DOHH2 (cell line): ENCODE measurements at regions not wholly inside any gene's neighbourhood (a gene's known extent, or its start where the extent isn't known, plus 50 kb on each side); places are given as distances from the start of the nearest gene placed in this dataset.

Experiments
- H3F3A ChIP-seq: fragments of 200-600 bp; sonication (generic), shearing (Covaris generic); 2 replicates; pipeline ENCODE4 v1.6.0; 2016; ENCODE audit warnings: antibody characterized with exemption, mild to moderate bottlenecking; ENCODE audit not compliant: control insufficient read depth, insufficient read depth
- H3K27ac ChIP-seq: fragments of 200-600 bp; sonication (generic); 2 replicates; pipeline ENCODE4 v1.5.1; 2014; ENCODE audit warnings: low read depth, mild to moderate bottlenecking, low read length, moderate library complexity
- H3K27me3 ChIP-seq: fragments of 200-600 bp; sonication (generic); 2 replicates; pipeline ENCODE4 v1.6.1; 2014; ENCODE audit warnings: mild to moderate bottlenecking, low read length, mixed read lengths; ENCODE audit not compliant: control insufficient read depth
- H3K36me3 ChIP-seq: fragments of 200-600 bp; sonication (generic); 2 replicates; pipeline ENCODE4 v1.6.1; 2014; ENCODE audit warnings: mild to moderate bottlenecking, low read length, moderate library complexity, mixed read lengths; ENCODE audit not compliant: control insufficient read depth
- H3K4me1 ChIP-seq: fragments of 200-600 bp; sonication (generic); 2 replicates; pipeline ENCODE4 v1.6.1; 2014; ENCODE audit warnings: mild to moderate bottlenecking, low read length, mixed read lengths; ENCODE audit not compliant: control insufficient read depth
- H3K4me2 ChIP-seq: fragments of 200-600 bp; sonication (generic); 2 replicates; pipeline ENCODE4 v1.6.0; 2014; ENCODE audit warnings: mild to moderate bottlenecking, low read length, moderate library complexity
- H3K4me3 ChIP-seq: fragments of 200-600 bp; sonication (generic); 2 replicates; pipeline ENCODE4 v1.5.1; 2014; ENCODE audit warnings: mild to moderate bottlenecking, low read length, mixed read lengths
- H3K79me2 ChIP-seq: fragments of 200-600 bp; sonication (generic); 2 replicates; pipeline ENCODE4 v1.6.1; 2014; ENCODE audit warnings: mild to moderate bottlenecking, low read length, mixed read lengths; ENCODE audit not compliant: control insufficient read depth
- H3K9me2 ChIP-seq: fragments of 200-600 bp; sonication (generic); replicated peaks from 2 replicates; pipeline ENCODE4 v1.6.1; 2014; ENCODE audit warnings: mild to moderate bottlenecking, low read length, mixed read lengths; ENCODE audit not compliant: control insufficient read depth
- H3K9me3 ChIP-seq: fragments of 200-600 bp; sonication (generic); 2 replicates; pipeline ENCODE4 v1.6.1; 2014; ENCODE audit warnings: antibody characterized with exemption, low read length, mixed read lengths; ENCODE audit not compliant: control insufficient read depth, insufficient read depth
- H4K20me1 ChIP-seq: fragments of 200-600 bp; sonication (generic); 2 replicates; pipeline ENCODE4 v1.6.0; 2014; ENCODE audit warnings: low read depth, mild to moderate bottlenecking, antibody characterized with exemption, low read length, moderate library complexity; ENCODE audit not compliant: control insufficient read depth, insufficient read depth
- EZH2phosphoT487 ChIP-seq: fragments of 200-600 bp; sonication (generic); IDR thresholded peaks from 2 replicates; pipeline ENCODE4 v1.6.1; 2017; ENCODE audit warnings: borderline replicate concordance, mild to moderate bottlenecking, antibody characterized with exemption, low read length, moderate library complexity, mixed read lengths
- TF ChIP-seq, protein P1 (sequence below): fragments of 200-600 bp; sonication (generic); IDR thresholded peaks from one replicate; pipeline ENCODE4 v1.5.1; 2014; ENCODE audit warnings: antibody characterized with exemption, mild to moderate bottlenecking, low read depth, low read length; ENCODE audit not compliant: poor library complexity, severe bottlenecking

DNA sequence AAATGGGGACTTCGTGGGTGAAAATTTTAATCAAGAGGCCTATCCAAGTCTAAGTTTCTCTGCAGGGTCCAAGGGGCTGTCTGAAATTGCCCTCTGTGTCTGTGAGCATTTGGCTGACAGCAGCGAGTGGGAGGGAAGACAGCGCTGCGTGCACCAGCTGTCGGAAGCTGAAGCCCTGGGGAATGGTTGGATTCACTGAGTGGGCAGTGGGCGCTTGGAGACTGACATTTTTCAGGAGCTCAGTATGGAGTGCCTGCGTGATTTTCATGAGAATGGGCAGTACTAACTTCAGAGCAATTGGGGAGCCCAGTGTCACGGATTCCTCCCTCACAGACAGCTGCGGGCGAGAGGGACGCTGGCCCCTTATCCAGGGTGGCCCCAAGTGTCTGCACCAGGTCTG, 388.8 kb upstream of the B3GAT1 start:
- no peaks in the 10 kb centered on the region for H3K9me2 ChIP-seq
- H3K79me2 ChIP-seq: no peaks in the 10 kb centered on the region
- no peaks in the 10 kb centered on the region for H3K9me3 ChIP-seq
- no peak for TF ChIP-seq EZH2phosphoT487
- TF ChIP-seq, protein P1, sequence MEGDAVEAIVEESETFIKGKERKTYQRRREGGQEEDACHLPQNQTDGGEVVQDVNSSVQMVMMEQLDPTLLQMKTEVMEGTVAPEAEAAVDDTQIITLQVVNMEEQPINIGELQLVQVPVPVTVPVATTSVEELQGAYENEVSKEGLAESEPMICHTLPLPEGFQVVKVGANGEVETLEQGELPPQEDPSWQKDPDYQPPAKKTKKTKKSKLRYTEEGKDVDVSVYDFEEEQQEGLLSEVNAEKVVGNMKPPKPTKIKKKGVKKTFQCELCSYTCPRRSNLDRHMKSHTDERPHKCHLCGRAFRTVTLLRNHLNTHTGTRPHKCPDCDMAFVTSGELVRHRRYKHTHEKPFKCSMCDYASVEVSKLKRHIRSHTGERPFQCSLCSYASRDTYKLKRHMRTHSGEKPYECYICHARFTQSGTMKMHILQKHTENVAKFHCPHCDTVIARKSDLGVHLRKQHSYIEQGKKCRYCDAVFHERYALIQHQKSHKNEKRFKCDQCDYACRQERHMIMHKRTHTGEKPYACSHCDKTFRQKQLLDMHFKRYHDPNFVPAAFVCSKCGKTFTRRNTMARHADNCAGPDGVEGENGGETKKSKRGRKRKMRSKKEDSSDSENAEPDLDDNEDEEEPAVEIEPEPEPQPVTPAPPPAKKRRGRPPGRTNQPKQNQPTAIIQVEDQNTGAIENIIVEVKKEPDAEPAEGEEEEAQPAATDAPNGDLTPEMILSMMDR: no peak
- no peak overlapping the region for H3K4me2 ChIP-seq
- H3K4me1 ChIP-seq: no peaks in the 10 kb centered on the region
- H3K27ac ChIP-seq: no peak overlapping the region
- no peaks in the 10 kb centered on the region for H3F3A ChIP-seq
- H3K27me3 ChIP-seq: no peaks in the 10 kb centered on the region
- H3K36me3 ChIP-seq: no peaks in the 10 kb centered on the region
- no peaks in the 10 kb centered on the region for H4K20me1 ChIP-seq
- H3K4me3 ChIP-seq: no peak overlapping the region

DNA sequence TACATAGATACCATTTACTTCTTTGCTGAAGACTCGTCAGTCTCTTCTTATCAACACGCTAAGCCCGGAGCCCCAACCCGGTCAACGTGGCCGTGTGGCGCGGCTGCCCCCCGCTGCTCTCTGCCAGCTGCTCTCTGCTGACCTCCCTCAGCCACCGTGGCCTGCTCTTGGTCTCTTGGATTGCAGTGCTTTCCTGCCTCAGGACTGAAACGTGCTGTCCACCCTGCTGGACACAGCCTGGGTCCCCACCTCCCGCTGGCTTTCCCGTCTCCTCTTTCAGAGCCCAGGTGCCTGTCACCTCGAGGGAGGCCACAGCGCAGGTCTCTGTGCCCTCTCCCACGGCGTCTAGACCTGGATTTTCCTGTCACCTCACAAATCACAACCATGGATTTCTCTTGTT, 388.1 kb upstream of the B3GAT1 start:
- no peak for TF ChIP-seq EZH2phosphoT487
- TF ChIP-seq, protein P1: no peak
- H3K4me3 ChIP-seq: no peak overlapping the region
- no peak overlapping the region for H3K27ac ChIP-seq
- no peak overlapping the region for H3K4me2 ChIP-seq
- H3K27me3 ChIP-seq: no peaks in the 10 kb centered on the region
- H3K79me2 ChIP-seq: no peaks in the 10 kb centered on the region
- H3K9me3 ChIP-seq: no peaks in the 10 kb centered on the region
- no peaks in the 10 kb centered on the region for H3K36me3 ChIP-seq
- no peaks in the 10 kb centered on the region for H3F3A ChIP-seq
- H4K20me1 ChIP-seq: no peaks in the 10 kb centered on the region
- H3K4me1 ChIP-seq: no peaks in the 10 kb centered on the region
- no peaks in the 10 kb centered on the region for H3K9me2 ChIP-seq

DNA sequence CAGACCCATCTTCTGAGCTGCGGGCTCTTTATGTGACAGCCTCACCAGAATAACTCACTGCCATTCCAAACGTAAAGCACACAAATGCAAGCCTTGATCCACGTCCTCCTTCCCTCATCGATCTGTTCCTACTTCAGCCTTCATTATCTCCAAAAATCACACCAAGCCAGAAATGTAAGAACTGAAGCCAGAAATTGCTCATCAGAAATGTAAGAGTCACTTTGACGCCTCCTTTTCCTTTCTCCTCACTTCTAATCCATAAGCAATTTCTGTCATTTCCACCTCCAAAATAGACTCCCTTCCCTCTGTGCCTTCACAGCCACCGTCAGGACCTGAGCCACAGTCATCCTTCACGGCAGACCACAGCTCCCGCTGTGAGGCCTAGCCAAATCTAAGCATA, 387.3 kb upstream of the B3GAT1 start:
- Histone ChIP-seq H3K4me3 (no peak overlapping the region), H3K9me3 (no peaks in the 10 kb centered on the region), H3K4me2 (no peak overlapping the region), H3K27me3 (no peaks in the 10 kb centered on the region), H4K20me1 (no peaks in the 10 kb centered on the region), H3K4me1 (no peaks in the 10 kb centered on the region), H3K79me2 (no peaks in the 10 kb centered on the region), H3K9me2 (no peaks in the 10 kb centered on the region), H3K36me3 (no peaks in the 10 kb centered on the region), H3K27ac (no peak overlapping the region), H3F3A (no peaks in the 10 kb centered on the region)
- TF ChIP-seq, protein P1: no peak
- no peak for TF ChIP-seq EZH2phosphoT487
